ENCODE measurements at regions not wholly inside any gene's neighbourhood (a gene's known extent, or its start where the extent isn't known, plus 50 kb on each side); places are given as distances from the start of the nearest gene placed in this dataset.

DNA sequence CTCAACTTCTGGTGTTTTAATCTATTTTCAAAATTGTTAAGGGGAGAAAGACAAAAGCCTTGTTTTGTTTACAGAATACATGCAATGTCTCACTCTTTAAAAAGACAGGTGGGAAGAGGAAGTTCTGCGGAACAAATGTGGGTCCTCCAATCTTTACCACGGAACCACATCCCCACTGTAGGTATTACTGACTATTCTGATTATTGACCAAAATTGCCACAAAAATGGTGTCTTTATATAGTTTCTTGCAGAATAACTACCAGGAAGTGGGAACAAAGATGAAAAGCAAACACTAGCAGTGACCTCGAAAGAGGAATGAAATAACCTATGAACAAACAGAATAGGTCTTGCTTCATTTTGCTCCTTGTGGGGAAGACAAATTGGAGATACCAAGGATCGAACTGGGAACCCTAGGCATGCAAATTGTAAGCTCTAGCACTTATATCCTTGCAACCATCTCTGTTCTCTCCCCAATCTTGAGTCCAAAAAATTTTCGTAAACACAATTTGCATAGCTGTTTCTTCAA is 106.7 kb downstream of the GPX5 start:
- ATAC-seq (no peak), DNase-seq (no peak)
- ChIA-PET CTCF (no interaction called here), POLR2A (ENCODE audit: unreplicated experiment) (no interaction called here)
- no peaks in the 10 kb centered on the region for H3K9me3 ChIP-seq (ENCODE audit: low read length)
- H3K9me2 ChIP-seq (replicated peaks; ENCODE audit: low read length): no peaks in the 10 kb centered on the region
- no peak overlapping the region for H3K4me3 ChIP-seq (ENCODE audit: low read length)
- H3K27me3 ChIP-seq (ENCODE audit: low read length): no peaks in the 10 kb centered on the region
- H3K9ac ChIP-seq (ENCODE audit: low read length): no peak overlapping the region
- TF ChIP-seq EZH2 (IDR thresholded peaks at IDR 0.05; ENCODE audit: low read length, unreplicated experiment): no peak
- no peak for TF ChIP-seq EZH2phosphoT487 (IDR thresholded peaks at IDR 0.05; ENCODE audit: borderline replicate concordance, low read length)
- TF ChIP-seq, protein P1, sequence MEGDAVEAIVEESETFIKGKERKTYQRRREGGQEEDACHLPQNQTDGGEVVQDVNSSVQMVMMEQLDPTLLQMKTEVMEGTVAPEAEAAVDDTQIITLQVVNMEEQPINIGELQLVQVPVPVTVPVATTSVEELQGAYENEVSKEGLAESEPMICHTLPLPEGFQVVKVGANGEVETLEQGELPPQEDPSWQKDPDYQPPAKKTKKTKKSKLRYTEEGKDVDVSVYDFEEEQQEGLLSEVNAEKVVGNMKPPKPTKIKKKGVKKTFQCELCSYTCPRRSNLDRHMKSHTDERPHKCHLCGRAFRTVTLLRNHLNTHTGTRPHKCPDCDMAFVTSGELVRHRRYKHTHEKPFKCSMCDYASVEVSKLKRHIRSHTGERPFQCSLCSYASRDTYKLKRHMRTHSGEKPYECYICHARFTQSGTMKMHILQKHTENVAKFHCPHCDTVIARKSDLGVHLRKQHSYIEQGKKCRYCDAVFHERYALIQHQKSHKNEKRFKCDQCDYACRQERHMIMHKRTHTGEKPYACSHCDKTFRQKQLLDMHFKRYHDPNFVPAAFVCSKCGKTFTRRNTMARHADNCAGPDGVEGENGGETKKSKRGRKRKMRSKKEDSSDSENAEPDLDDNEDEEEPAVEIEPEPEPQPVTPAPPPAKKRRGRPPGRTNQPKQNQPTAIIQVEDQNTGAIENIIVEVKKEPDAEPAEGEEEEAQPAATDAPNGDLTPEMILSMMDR (conservative IDR thresholded peaks at IDR 0.05; ENCODE audit: low read depth, low read length): no peak
- intact Hi-C loops (cut with micrococcal nuclease): no loop called here
- no peaks in the 10 kb centered on the region for H3K36me3 ChIP-seq (ENCODE audit: low read depth, low read length)
- H3F3A ChIP-seq (ENCODE audit: low read length, unreplicated experiment): no peaks in the 10 kb centered on the region
- H3K4me2 ChIP-seq (ENCODE audit: low read length): no peak overlapping the region
- BruUV-seq (replicated peaks): no TSS peak
- peaks cover 9% of the 10 kb centered on the region; the same call in 1 of the 2 replicates for H3K4me1 ChIP-seq (ENCODE audit: insufficient read depth, low read length)
- H4K20me1 ChIP-seq (ENCODE audit: low read length): no peaks in the 10 kb centered on the region
- H2AFZ ChIP-seq (ENCODE audit: low read length): no peak overlapping the region
- no peaks in the 10 kb centered on the region for H3K79me2 ChIP-seq (ENCODE audit: low read length)
- no peak overlapping the region for H3K27ac ChIP-seq (ENCODE audit: low read length)

DNA sequence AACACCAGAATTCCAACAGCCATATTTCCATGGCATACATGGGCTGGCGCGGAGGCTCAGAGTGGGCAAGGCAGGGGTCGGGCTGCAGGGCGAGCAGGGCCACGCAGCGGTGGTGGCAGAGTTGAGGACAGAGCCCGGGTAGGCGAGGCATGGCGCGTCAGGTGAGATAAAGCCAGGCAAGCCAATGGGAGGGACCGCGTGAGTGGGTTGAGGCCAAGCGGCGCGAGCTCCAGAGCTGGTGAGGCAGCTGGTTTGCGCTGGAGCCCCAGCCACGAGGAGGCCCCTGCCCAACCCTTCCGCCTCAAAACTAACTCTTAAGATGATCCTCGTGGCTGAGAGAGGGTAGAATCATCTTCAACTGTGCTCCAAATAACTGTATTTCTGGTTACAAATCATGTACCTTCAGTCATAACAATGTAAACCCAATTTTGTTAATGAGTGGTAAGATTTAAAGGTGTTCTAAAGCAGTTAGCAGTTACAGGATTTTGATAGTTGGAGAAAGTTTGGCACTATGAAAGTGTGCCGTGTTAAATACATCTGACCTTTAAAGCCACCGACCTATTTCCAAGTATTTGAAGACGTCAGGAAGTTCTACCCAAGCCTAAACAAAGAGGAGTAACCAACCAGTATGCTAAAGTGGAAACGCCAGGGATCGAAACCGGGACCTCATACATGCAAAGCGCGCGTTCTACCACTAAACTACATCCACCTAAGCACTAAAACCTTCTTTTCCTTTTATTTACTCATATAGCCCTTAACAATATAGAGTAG is 107.9 kb downstream of the GPX5 start:
- Histone ChIP-seq H4K20me1 (ENCODE audit: low read length) (no peaks in the 10 kb centered on the region), H3K9ac (ENCODE audit: low read length) (no peak overlapping the region), H3K27me3 (ENCODE audit: low read length) (no peaks in the 10 kb centered on the region), H2AFZ (ENCODE audit: low read length) (no peak overlapping the region), H3K36me3 (ENCODE audit: low read depth, low read length) (no peaks in the 10 kb centered on the region), H3K27ac (ENCODE audit: low read length) (no peak overlapping the region), H3K9me2 (replicated peaks; ENCODE audit: low read length) (no peaks in the 10 kb centered on the region), H3K9me3 (ENCODE audit: low read length) (no peaks in the 10 kb centered on the region), H3K4me1 (ENCODE audit: insufficient read depth, low read length) (peaks cover 9% of the 10 kb centered on the region; the same call in 1 of the 2 replicates), H3F3A (ENCODE audit: low read length, unreplicated experiment) (no peaks in the 10 kb centered on the region), H3K79me2 (ENCODE audit: low read length) (no peaks in the 10 kb centered on the region), H3K4me3 (ENCODE audit: low read length) (no peak overlapping the region), H3K4me2 (ENCODE audit: low read length) (no peak overlapping the region)
- CTCF ChIA-PET: no interaction called here
- BruUV-seq (replicated peaks): no TSS peak
- DNase-seq (no peak), ATAC-seq (no peak)
- intact Hi-C loops (cut with micrococcal nuclease): no loop called here
- TF ChIP-seq EZH2phosphoT487 (IDR thresholded peaks at IDR 0.05; ENCODE audit: borderline replicate concordance, low read length): no peak
- TF ChIP-seq EZH2 (IDR thresholded peaks at IDR 0.05; ENCODE audit: low read length, unreplicated experiment): no peak
- TF ChIP-seq, protein P1 (conservative IDR thresholded peaks at IDR 0.05; ENCODE audit: low read depth, low read length): no peak
- POLR2A ChIA-PET (ENCODE audit: unreplicated experiment): no interaction called here

DNA sequence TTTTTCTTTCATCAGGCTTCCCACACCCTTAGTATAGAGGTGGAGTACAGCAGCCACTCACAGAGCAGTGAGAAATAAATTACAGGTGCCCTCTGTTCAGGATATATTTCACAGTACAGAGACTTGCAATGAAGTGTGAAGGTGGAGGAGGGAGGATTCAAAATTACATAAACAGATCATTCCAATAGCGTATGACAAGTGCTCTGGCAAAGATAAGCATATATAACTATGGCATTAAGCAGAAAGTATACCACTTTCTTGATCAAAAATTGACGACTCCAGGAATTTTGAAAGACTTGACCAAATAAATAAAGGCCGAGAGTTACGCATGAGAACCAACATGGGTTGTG is 108.7 kb downstream of the GPX5 start:
- Histone ChIP-seq H3K4me3 (ENCODE audit: low read length) (peak overlapping the region; percentile 78), H3K27ac (ENCODE audit: low read length) (no peak overlapping the region), H2AFZ (ENCODE audit: low read length) (peak overlapping the region; percentile 98), H3K79me2 (ENCODE audit: low read length) (no peaks in the 10 kb centered on the region), H3K9me2 (replicated peaks; ENCODE audit: low read length) (no peaks in the 10 kb centered on the region), H3K36me3 (ENCODE audit: low read depth, low read length) (no peaks in the 10 kb centered on the region), H3K9me3 (ENCODE audit: low read length) (no peaks in the 10 kb centered on the region), H3K4me1 (ENCODE audit: insufficient read depth, low read length) (peaks cover 9% of the 10 kb centered on the region; the same call in 1 of the 2 replicates), H3K9ac (ENCODE audit: low read length) (no peak overlapping the region), H4K20me1 (ENCODE audit: low read length) (no peaks in the 10 kb centered on the region), H3K27me3 (ENCODE audit: low read length) (no peaks in the 10 kb centered on the region), H3F3A (ENCODE audit: low read length, unreplicated experiment) (no peaks in the 10 kb centered on the region), H3K4me2 (ENCODE audit: low read length) (peak overlapping the region; percentile 93)
- intact Hi-C loops (cut with micrococcal nuclease): no loop called here
- POLR2A ChIA-PET (ENCODE audit: unreplicated experiment): no interaction called here
- CTCF ChIA-PET: interaction anchor here (0.7 kb wide), 1 partner anchor 51 kb away, joined by 3 read pairs; no protein-coding TSS in a partner anchor
- DNase-seq (no peak), ATAC-seq (peak; percentile 21)
- TF ChIP-seq EZH2phosphoT487 (IDR thresholded peaks at IDR 0.05; ENCODE audit: borderline replicate concordance, low read length) (no peak), EZH2 (IDR thresholded peaks at IDR 0.05; ENCODE audit: low read length, unreplicated experiment) (no peak)
- TF ChIP-seq, protein P1 (conservative IDR thresholded peaks at IDR 0.05; ENCODE audit: low read depth, low read length): no peak
- no TSS peak for BruUV-seq (replicated peaks)

All from PC-3 (cell line).